ENCODE measurements at regions not wholly inside any gene's neighbourhood (a gene's known extent, or its start where the extent isn't known, plus 50 kb on each side); places are given as distances from the start of the nearest gene placed in this dataset.

- H3K27ac ChIP-seq: no peak overlapping the region
- peaks cover 0 to 11% (median 2%) of the 10 kb centered on the region in 12 donors for H3K4me1 ChIP-seq
- H3K4me3 ChIP-seq: no peak overlapping the region
- TF ChIP-seq, protein P1, sequence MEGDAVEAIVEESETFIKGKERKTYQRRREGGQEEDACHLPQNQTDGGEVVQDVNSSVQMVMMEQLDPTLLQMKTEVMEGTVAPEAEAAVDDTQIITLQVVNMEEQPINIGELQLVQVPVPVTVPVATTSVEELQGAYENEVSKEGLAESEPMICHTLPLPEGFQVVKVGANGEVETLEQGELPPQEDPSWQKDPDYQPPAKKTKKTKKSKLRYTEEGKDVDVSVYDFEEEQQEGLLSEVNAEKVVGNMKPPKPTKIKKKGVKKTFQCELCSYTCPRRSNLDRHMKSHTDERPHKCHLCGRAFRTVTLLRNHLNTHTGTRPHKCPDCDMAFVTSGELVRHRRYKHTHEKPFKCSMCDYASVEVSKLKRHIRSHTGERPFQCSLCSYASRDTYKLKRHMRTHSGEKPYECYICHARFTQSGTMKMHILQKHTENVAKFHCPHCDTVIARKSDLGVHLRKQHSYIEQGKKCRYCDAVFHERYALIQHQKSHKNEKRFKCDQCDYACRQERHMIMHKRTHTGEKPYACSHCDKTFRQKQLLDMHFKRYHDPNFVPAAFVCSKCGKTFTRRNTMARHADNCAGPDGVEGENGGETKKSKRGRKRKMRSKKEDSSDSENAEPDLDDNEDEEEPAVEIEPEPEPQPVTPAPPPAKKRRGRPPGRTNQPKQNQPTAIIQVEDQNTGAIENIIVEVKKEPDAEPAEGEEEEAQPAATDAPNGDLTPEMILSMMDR (IDR thresholded peaks at IDR 0.05): no peak
- no peak for TF ChIP-seq POLR2A (IDR thresholded peaks at IDR 0.05)
- DNase-seq (no peak), ATAC-seq (no peak)
- no peaks in the 10 kb centered on the region for H3K27me3 ChIP-seq
- WGBS, 4 donors: 44 to 54% (median 50%) methylated on average over 5 of the region's 5 CpGs
- intact Hi-C loops (cut with DNase I): no loop called here
- no peaks in the 10 kb centered on the region for H3K9me3 ChIP-seq
- no peaks in the 10 kb centered on the region for H3K36me3 ChIP-seq
Observed at GRCh38 chr5:5650242-5650641, 227.8 kb downstream of the ICE1 start.

DNA sequence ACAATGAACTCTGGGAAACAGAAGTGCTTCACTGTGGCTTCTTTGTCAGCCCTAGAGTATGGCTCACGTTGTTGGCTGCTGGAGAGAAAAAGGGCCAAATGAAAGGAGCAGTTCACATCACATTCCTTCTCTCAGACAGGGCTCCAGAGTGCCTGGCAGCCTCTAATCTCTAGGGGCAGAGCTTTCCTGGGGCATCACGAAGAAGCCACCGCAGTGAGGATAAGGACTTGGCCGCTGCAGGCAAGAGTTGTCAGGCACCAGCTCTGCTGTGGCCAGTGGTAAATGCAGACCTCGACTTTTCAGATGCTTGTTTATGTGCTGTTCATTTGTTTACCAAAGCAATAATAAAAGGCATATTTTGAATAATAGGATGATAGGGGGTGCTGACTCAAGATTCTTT is 227.2 kb downstream of the ICE1 start:
- 33 to 49% (median 43%) methylated on average over 4 to 5 of the region's 5 CpGs for WGBS, 4 donors
- H3K4me1 ChIP-seq: peaks cover 0 to 17% (median 3%) of the 10 kb centered on the region in 12 donors
- ATAC-seq: peak; percentile 40 to 64 (median 60)

DNA sequence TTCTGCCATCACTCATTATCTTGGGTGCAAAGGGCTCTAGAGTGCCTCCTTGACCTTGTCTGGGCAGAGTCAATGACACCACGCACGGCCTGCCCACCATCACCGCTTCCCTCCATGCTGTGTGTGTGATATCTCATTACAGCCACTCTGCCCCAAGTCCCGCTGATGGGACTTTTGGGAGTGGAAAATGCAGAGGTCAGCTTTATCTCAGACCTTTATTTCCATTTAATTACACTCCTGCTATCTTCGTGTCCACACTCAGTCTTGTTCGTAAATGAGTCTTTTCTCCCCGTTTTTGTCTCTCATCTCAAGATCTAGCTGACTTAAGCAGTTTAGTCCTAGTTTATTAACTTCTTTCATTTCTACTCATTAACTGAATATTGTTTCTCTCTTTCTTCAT is 226.2 kb downstream of the ICE1 start:
- Histone ChIP-seq H3K27ac (no peak overlapping the region), H3K27me3 (no peaks in the 10 kb centered on the region), H3K36me3 (no peaks in the 10 kb centered on the region), H3K4me3 (no peak overlapping the region), H3K9me3 (no peaks in the 10 kb centered on the region), H3K4me1 (peaks cover 0 to 27% (median 4%) of the 10 kb centered on the region in 12 donors)
- WGBS, 4 donors: 76 to 92% (median 85%) methylated on average over 7 of the region's 7 CpGs
- DNase-seq: no peak
- TF ChIP-seq, protein P1 (IDR thresholded peaks at IDR 0.05): no peak
- TF ChIP-seq POLR2A (IDR thresholded peaks at IDR 0.05): no peak
- intact Hi-C loops (cut with DNase I): loop anchor here in 1 of 10 donors (10.0 kb wide), 1 partner anchor 146 kb away; no protein-coding TSS in a partner anchor
- no peak for ATAC-seq

More for the DNA sequence above, 227.2 kb downstream of the ICE1 start:
- intact Hi-C loops (cut with DNase I): loop anchor here in 1 of 10 donors (10.0 kb wide), 1 partner anchor 145 kb away; no protein-coding TSS in a partner anchor
- no peak for DNase-seq
- no peak for TF ChIP-seq POLR2A (IDR thresholded peaks at IDR 0.05)
- TF ChIP-seq, protein P1 (IDR thresholded peaks at IDR 0.05): no peak
- Histone ChIP-seq H3K27me3 (no peaks in the 10 kb centered on the region), H3K4me3 (no peak overlapping the region), H3K36me3 (no peaks in the 10 kb centered on the region), H3K27ac (peak overlapping the region in 1 of 12 donors; percentile 3), H3K9me3 (no peaks in the 10 kb centered on the region)

GRCh38 chr5:5645891-5646290 is 223.4 kb downstream of the ICE1 start:
- no peak overlapping the region for H3K27ac ChIP-seq
- ATAC-seq (no peak), DNase-seq (no peak)
- intact Hi-C loops (cut with DNase I): loop anchor here in 1 of 10 donors (10.0 kb wide), 1 partner anchor 149 kb away; no protein-coding TSS in a partner anchor
- H3K27me3 ChIP-seq: no peaks in the 10 kb centered on the region
- no peaks in the 10 kb centered on the region for H3K36me3 ChIP-seq
- TF ChIP-seq, protein P1 (IDR thresholded peaks at IDR 0.05): no peak
- TF ChIP-seq POLR2A (IDR thresholded peaks at IDR 0.05): no peak
- H3K4me3 ChIP-seq: no peak overlapping the region
- WGBS, 4 donors: 87 to 96% (median 90%) methylated on average over 5 of the region's 5 CpGs
- no peaks in the 10 kb centered on the region for H3K9me3 ChIP-seq
- H3K4me1 ChIP-seq: peaks cover 0 to 31% (median 5%) of the 10 kb centered on the region in 12 donors

All from heart left ventricle (tissue), 16 donors.